Left colon (tissue), 2 donors: ENCODE measurements at regions not wholly inside any gene's neighbourhood (a gene's known extent, or its start where the extent isn't known, plus 50 kb on each side); places are given as distances from the start of the nearest gene placed in this dataset.
"Not testable (repeated sequence)": the region's sequence is repeated elsewhere in the genome, so short reads cannot be mapped to it uniquely, and the experiment has no call there.

Experiments
- ATAC-seq: fragments of 200-7000 bp; cut with Tn5 transposase; one replicate; pipeline ENCODE4 v1.9.1; 2020; ENCODE audit warnings: mild to moderate bottlenecking, moderate library complexity
- DNase-seq, 2 donors: peaks; one replicate each; pipeline ENCODE4 v3.0.0-alpha.2; 2020
- intact Hi-C, 2 donors: fragments of 100-400 bp; cut with DNase I in 1 of 2; cut with micrococcal nuclease in 1 of 2; formaldehyde crosslinking; loops; one replicate each; pipeline versions ENCODE4 v1.11.2 to v1.14.0; 2022; cut with DNase I, micrococcal nuclease
- donor health status: DM: no; HTN: no; CAD: no.
- donor health status: DM: yes; HTN: yes; CAD: no.

DNA sequence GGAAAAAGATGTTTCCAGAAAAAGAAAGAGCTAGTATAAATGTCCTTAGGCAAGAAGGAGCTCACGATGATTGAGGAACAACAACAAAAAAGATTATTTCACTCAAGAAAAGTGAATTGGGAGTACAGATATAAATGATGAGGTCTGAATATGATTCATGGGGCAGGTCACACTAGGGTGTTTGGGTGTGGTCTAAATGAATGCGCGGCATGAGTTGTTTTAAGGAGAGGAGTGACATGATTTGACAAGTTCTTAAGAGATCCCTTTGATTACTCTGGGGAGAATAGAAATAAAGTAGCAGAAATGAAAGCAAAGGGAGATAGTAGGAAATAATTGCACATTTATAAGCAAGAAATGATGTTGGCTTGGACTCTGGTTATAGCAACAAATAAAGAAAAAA lies 59.3 kb downstream of the NUTM2D start:
- peak; percentile 71 for ATAC-seq
- DNase-seq, intact Hi-C loops: not testable (repeated sequence)

DNA sequence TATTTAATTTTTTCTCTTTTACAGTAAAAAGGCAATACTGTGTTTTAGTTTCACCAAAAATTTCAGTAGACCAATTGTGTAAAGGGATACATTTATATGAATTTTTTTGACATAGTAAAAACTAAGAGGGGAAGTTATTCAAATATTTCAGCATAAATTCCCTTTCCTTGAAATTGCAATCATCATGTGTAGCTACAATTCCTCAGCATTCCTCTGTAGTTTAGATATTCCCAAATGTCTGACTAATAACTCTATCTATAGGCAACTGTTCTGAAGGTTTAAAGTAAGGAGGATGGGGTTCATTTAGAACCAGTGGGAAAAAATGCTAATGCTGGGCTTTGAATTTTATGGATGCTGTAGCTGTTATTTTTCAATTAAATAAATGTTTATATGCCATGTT lies 65.1 kb downstream of the NUTM2D start:
- DNase-seq, intact Hi-C loops, ATAC-seq: not testable (repeated sequence)

DNA sequence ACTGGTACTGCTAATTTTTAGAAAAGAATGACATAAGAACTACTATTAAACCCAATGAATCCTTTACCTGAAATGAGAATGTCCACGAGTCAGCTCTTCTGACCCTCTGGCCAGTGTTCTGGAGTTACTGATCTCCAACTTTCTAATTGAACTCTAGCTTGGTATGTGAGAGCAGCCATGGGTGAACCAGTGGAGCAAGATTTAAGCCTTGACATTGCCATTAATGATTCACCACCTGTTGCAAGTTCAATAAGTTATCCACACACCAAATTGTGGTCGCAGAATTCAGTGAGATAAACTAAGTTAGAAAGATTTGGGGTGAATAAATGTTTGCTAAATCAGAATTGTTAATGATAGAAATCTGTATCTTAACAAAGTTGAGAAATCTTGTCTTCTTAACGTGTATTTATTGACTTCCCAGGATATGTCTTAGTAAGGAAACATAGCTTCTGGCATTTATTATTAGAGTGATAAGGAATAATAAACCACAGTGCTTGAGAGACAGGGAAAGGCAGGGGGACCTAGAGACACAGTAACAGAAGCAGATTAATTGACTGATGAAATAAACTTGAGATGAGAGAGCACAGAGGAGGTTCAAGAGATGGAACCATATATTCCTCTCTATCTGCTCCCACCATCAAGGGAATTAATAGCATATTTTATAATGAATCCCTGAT lies 67.3 kb downstream of the NUTM2D start:
- intact Hi-C loops, ATAC-seq, DNase-seq: not testable (repeated sequence)

DNA sequence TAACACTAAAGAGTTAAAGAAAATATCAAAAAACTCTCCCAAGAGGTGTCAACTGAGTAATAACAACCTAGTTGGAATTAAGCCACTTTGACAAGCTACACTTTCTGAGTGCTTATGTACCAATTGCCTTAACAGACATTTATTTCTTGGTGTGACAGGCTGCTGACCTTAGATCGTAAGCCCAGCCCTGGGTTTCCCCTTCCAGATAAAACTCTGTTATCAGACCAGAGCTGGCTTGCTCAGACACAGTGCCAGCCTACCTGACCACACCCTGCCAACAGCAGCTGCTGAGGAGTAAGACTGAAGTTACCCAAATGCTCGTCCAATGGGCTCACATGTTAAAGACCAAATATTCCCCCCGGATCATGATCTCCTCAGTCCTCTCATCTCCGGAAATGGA lies 70.9 kb upstream of the MINPP1 start:
- ATAC-seq = peak; percentile 94
- intact Hi-C loops, DNase-seq: not testable (repeated sequence)

DNA sequence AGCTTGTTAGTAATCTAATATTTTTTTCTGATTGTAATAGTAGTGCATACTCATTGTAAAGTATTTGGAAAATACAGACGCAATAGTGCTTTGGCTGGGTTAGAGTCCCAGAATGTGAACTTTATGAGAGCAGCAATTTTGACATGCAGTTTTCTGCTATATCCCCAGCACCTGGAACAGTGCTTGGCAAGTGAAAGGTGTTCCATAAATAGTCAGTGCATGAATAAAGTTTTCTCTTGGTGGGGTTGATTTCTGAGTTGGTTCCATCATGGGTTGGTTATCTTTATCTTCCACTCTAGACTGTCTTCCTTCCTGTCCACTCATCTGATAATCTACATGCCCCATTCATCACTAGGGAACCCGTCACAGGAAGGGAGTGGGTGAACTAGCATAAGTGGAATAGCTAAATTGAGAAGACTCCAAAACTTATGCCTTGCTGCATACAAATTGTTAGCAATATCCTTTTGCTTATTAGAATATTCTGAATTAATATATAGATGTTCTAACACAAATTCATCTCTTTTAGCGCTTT lies 69.3 kb upstream of the MINPP1 start:
- DNase-seq, ATAC-seq, intact Hi-C loops: not testable (repeated sequence)

DNA sequence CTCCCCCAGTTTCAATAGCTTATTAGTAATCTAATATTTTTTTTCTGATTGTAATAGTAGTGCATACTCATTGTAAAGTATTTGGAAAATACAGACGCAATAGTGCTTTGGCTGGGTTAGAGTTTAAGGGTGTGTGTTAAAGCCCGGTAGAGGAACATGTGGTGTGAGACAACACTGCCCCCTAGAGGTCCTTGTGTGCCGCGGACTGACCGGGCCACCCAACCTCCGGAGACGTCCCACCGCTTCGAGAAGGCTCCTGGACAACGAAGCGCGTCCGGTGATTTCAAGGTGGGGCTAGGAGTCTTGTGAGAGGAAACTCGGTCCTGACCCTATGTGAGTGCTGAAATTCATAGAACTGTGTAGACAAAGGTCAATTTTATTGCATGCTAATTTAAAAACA lies 68.6 kb upstream of the MINPP1 start:
- DNase-seq (peak; percentile 9 to 24), ATAC-seq (peak; percentile 87)
- intact Hi-C loops = not testable (repeated sequence)

DNA sequence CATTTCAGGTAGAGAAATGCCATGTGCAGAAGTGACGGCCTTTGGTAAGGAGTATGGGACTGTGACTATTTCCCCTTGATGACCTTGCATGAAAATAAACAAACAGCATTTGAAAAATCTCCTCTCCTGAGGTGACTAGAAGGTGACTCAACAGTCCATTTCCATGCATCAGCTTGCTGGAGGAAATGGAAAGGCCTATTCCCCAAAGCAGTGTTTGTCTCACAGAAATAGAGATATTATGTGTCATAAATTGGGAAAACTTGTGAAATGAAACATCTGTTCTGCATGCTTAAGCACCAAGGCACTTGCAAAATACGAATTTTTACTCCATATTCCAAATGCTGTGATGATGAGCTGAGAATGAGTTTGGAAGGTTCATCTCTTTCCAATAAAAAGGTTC lies 67.2 kb upstream of the MINPP1 start:
- ATAC-seq, intact Hi-C loops, DNase-seq: not testable (repeated sequence)
